HL-60 (cell line): ENCODE measurements at regions not wholly inside any gene's neighbourhood (a gene's known extent, or its start where the extent isn't known, plus 50 kb on each side); places are given as distances from the start of the nearest gene placed in this dataset.
"Not testable (repeated sequence)": the region's sequence is repeated elsewhere in the genome, so short reads cannot be mapped to it uniquely, and the experiment has no call there.

Experiments used
- DNase-seq, 2 experiments: peaks; one replicate each; pipeline ENCODE4 v3.0.0-alpha.2; 2010 to 2020; ENCODE audit warnings: low read depth in 1 of 2, low spot score in 1 of 2
- H3K27ac ChIP-seq: fragments of 250-450 bp; sonication (Bioruptor Pico); replicated peaks from 2 replicates; pipeline ENCODE4 v1.5.1; 2020; ENCODE audit warnings: mild to moderate bottlenecking, moderate library complexity
- H3K27me3 ChIP-seq: fragments of 250-450 bp; sonication (Bioruptor Pico); 2 replicates; pipeline ENCODE4 v1.5.1; 2021; ENCODE audit warnings: mild to moderate bottlenecking, moderate library complexity; ENCODE audit not compliant: insufficient read depth, poor library complexity, severe bottlenecking
- H3K4me3 ChIP-seq: replicated peaks from 2 replicates; pipeline ENCODE4 v1.5.1; 2011; ENCODE audit warnings: mild to moderate bottlenecking, control low read depth, low read length; ENCODE audit not compliant: insufficient read depth
- GABPA ChIP-seq: IDR thresholded peaks from 2 replicates; pipeline ENCODE4 v1.6.1; 2012; ENCODE audit warnings: low read depth
- POLR2AphosphoS5 ChIP-seq: IDR thresholded peaks from 2 replicates; pipeline ENCODE4 v1.6.1; 2012; ENCODE audit warnings: low read depth
- SPI1 ChIP-seq: IDR thresholded peaks from 2 replicates; pipeline ENCODE4 v1.6.1; 2012; ENCODE audit warnings: low read depth, mild to moderate bottlenecking, borderline replicate concordance
- TF ChIP-seq, protein P1 (sequence below): IDR thresholded peaks from one replicate; pipeline ENCODE4 v1.5.1; 2011; ENCODE audit warnings: low read length, control low read depth, inconsistent platforms; ENCODE audit not compliant: insufficient read depth
- TF ChIP-seq, protein P2 (sequence below): IDR thresholded peaks from 2 replicates; pipeline ENCODE4 v1.6.1; 2012; ENCODE audit warnings: low read depth; ENCODE audit not compliant: insufficient replicate concordance

DNA sequence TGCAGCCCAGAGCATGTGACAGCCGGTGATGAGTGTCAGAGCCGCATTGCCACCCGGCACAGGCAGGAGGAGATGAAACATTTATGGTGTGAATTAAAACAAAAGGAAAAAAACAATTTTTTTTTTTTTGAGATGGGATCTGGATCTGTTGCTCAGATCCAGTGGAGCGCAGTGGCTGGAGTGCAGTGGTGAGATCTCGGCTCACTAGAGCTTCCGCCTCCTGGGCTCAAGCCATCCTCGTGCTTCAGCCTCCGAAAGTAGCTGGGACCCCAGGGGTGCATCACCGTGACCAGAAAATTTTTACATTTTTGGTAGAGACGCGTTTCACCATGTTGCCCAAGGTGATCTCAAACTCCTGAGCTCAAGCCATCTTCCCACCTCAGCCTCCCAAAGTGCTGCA lies 182.1 kb upstream of the SALL3 start:
- DNase-seq, result no peak
- no peaks in the 10 kb centered on the region for H3K27me3 ChIP-seq
- no peak overlapping the region for H3K4me3 ChIP-seq
- no peak overlapping the region for H3K27ac ChIP-seq
- TF ChIP-seq, protein P1, sequence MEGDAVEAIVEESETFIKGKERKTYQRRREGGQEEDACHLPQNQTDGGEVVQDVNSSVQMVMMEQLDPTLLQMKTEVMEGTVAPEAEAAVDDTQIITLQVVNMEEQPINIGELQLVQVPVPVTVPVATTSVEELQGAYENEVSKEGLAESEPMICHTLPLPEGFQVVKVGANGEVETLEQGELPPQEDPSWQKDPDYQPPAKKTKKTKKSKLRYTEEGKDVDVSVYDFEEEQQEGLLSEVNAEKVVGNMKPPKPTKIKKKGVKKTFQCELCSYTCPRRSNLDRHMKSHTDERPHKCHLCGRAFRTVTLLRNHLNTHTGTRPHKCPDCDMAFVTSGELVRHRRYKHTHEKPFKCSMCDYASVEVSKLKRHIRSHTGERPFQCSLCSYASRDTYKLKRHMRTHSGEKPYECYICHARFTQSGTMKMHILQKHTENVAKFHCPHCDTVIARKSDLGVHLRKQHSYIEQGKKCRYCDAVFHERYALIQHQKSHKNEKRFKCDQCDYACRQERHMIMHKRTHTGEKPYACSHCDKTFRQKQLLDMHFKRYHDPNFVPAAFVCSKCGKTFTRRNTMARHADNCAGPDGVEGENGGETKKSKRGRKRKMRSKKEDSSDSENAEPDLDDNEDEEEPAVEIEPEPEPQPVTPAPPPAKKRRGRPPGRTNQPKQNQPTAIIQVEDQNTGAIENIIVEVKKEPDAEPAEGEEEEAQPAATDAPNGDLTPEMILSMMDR, result no peak

DNA sequence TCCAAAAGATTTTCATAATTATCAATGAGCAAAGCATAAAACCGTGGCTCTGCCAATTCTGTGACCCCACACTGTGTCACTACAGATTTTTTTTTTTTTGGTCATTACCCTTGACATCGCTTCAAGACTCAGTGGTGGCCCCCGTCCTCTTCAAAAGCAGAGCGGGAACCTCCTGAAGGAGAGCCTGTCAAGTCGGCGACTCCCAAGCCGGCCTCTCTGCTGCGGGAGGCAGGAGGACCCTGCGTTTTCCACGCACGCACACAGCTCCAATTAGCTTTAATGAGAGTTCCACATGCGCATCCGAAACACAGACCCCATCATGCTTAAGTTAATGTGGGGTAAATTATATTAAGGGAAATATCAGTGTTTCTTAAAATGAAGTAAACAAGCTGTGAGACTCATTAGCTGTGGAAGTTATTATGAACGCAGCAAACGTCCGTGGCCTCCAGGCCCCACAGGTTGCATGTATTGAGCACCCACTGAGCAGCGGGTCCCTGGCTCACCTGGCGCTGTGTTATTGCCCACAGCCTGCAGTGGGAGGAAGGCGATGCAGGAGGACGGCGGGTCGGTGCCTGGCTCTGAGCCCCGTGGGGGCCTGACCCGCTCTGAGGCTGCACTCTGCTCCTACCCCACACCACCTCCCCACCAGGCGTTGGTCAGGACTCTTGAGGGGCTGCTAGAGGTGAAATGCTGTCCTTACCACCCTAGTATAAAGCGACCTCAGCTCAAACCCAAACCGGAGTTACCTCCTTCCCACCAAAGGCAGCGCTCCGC lies 181.0 kb upstream of the SALL3 start:
- Histone ChIP-seq H3K27me3 (no peaks in the 10 kb centered on the region), H3K4me3 (no peak overlapping the region), H3K27ac (no peak overlapping the region)
- TF ChIP-seq, protein P1, result no peak
- TF ChIP-seq SPI1, result no peak
- no peak for TF ChIP-seq GABPA
- TF ChIP-seq, protein P2, sequence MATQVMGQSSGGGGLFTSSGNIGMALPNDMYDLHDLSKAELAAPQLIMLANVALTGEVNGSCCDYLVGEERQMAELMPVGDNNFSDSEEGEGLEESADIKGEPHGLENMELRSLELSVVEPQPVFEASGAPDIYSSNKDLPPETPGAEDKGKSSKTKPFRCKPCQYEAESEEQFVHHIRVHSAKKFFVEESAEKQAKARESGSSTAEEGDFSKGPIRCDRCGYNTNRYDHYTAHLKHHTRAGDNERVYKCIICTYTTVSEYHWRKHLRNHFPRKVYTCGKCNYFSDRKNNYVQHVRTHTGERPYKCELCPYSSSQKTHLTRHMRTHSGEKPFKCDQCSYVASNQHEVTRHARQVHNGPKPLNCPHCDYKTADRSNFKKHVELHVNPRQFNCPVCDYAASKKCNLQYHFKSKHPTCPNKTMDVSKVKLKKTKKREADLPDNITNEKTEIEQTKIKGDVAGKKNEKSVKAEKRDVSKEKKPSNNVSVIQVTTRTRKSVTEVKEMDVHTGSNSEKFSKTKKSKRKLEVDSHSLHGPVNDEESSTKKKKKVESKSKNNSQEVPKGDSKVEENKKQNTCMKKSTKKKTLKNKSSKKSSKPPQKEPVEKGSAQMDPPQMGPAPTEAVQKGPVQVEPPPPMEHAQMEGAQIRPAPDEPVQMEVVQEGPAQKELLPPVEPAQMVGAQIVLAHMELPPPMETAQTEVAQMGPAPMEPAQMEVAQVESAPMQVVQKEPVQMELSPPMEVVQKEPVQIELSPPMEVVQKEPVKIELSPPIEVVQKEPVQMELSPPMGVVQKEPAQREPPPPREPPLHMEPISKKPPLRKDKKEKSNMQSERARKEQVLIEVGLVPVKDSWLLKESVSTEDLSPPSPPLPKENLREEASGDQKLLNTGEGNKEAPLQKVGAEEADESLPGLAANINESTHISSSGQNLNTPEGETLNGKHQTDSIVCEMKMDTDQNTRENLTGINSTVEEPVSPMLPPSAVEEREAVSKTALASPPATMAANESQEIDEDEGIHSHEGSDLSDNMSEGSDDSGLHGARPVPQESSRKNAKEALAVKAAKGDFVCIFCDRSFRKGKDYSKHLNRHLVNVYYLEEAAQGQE, result no peak
- no peak for TF ChIP-seq POLR2AphosphoS5
- DNase-seq, result no peak

DNA sequence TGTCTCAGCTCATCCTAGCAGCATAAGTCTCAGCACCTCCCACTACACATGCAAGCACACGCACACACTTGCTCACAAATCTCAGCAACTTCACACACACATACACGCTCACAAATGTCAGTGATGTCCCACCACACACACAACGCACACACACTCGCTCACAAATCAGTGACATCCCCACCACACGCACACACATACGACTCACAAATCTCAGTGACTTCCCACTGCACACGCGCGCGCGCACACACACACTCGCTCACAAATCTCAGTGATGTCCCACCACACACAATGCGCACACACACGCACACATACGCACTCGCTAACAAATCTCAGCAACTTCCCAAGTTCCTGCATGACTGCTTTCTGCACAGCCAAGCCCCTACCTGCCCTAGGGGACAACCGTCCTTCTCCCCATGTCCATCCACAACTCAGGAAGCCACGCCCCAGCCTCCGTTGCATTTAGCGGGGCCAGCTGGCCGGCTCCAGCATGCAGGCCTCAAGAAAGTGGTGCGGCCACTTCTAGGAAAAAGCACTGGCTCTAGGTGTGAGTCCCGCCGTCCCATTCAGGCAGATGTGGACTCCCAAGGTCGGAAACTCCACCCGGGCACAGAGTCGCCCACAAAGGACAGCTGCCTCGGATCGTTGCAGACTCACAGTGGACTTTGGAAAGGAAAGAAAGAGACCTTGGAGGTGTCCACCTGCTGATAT lies 180.1 kb upstream of the SALL3 start:
- Histone ChIP-seq H3K27ac (no peak overlapping the region), H3K4me3 (no peak overlapping the region), H3K27me3 (no peaks in the 10 kb centered on the region)
- no peak for DNase-seq
- TF ChIP-seq GABPA (no peak), SPI1 (no peak)
- TF ChIP-seq, protein P2, result no peak
- TF ChIP-seq, protein P1, result no peak

DNA sequence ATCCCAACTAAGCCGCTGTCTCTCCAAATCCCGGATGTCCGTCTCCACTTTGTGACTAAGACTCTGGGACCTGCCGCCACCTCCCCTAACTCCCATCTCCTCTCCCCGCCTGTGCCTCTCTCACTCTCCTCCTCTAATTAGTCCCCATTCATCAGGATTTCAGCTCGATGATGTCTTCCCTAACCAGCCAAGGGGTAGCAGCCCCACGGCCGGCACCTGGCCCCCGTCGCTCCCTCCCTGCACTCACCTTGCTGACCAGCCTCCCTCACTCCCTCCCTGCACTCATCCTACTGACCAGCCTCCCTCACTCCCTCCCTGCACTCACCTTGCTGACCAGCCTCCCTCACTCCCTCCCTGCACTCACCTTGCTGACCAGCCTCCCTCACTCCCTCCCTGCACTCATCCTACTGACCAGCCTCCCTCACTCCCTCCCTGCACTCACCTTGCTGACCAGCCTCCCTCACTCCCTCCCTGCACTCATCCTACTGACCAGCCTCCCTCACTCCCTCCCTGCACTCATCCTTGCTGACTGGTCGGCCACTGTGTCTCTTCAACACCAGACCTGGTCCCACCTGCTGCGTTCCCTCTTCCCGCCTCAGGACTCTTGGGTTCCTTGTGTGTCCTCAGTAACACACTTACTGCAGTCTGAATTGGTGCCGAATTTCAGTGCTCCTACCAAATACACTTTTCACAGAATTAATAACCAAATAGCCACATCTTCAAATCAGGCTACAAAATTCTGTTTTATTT lies 179.3 kb upstream of the SALL3 start:
- H3K4me3 ChIP-seq, H3K27ac ChIP-seq, DNase-seq, H3K27me3 ChIP-seq: not testable (repeated sequence)
